ACC112 (cell line): ENCODE measurements at regions not wholly inside any gene's neighbourhood (a gene's known extent, or its start where the extent isn't known, plus 50 kb on each side); places are given as distances from the start of the nearest gene placed in this dataset.
"Not testable (repeated sequence)": the region's sequence is repeated elsewhere in the genome, so short reads cannot be mapped to it uniquely, and the experiment has no call there.

Experiments used
- H2AFZ ChIP-seq: fragments of 200-600 bp; sonication (generic); one replicate; pipeline ENCODE4 v1.6.0; 2017; ENCODE audit warnings: antibody characterized with exemption, low read length; ENCODE audit not compliant: unreplicated experiment
- H3K27ac ChIP-seq: fragments of 200-600 bp; sonication (generic); 2 replicates; pipeline ENCODE4 v1.5.1; 2014; ENCODE audit warnings: low read depth, mild to moderate bottlenecking, antibody characterized with exemption, low read length, moderate library complexity
- H3K27me3 ChIP-seq: fragments of 200-600 bp; sonication (generic); 2 replicates; pipeline ENCODE4 v1.6.1; 2014; ENCODE audit warnings: mild to moderate bottlenecking, antibody characterized with exemption, low read length, moderate library complexity, mixed read lengths; ENCODE audit not compliant: insufficient read depth
- H3K36me3 ChIP-seq: fragments of 200-600 bp; sonication (generic); 2 replicates; pipeline ENCODE4 v1.6.1; 2016; ENCODE audit warnings: mild to moderate bottlenecking, antibody characterized with exemption, low read length, moderate library complexity, mixed read lengths; ENCODE audit not compliant: insufficient read depth
- H3K4me1 ChIP-seq: fragments of 200-600 bp; sonication (generic); one replicate; pipeline ENCODE4 v1.6.1; 2016; ENCODE audit warnings: low read length, mixed read lengths; ENCODE audit not compliant: insufficient read depth, unreplicated experiment, control insufficient read depth
- H3K4me3 ChIP-seq: fragments of 200-600 bp; sonication (generic); 2 replicates; pipeline ENCODE4 v1.5.1; 2014; ENCODE audit warnings: mild to moderate bottlenecking, low read depth, low read length
- H3K79me2 ChIP-seq: fragments of 200-600 bp; sonication (generic); one replicate; pipeline ENCODE4 v1.6.0; 2016; ENCODE audit warnings: low read length; ENCODE audit not compliant: control insufficient read depth, unreplicated experiment, insufficient read depth

- Histone ChIP-seq H3K4me3 (no peak overlapping the region), H3K36me3 (no peaks in the 10 kb centered on the region), H3K27ac (no peak overlapping the region), H3K27me3 (no peaks in the 10 kb centered on the region), H2AFZ (no peak overlapping the region), H3K79me2 (no peaks in the 10 kb centered on the region), H3K4me1 (no peaks in the 10 kb centered on the region)
Observed at GRCh38 chr3:162586591-162586990, 1090.0 kb downstream of the OTOL1 start.

- H3K27me3 ChIP-seq = no peaks in the 10 kb centered on the region
- no peak overlapping the region for H3K27ac ChIP-seq
- no peak overlapping the region for H3K4me3 ChIP-seq
- no peaks in the 10 kb centered on the region for H3K36me3 ChIP-seq
- H3K4me1 ChIP-seq = no peaks in the 10 kb centered on the region
- no peak overlapping the region for H2AFZ ChIP-seq
- H3K79me2 ChIP-seq = no peaks in the 10 kb centered on the region
Observed at GRCh38 chr3:162597226-162597625, 1100.6 kb downstream of the OTOL1 start.

GRCh38 chr3:162598500-162598899 is 1101.9 kb downstream of the OTOL1 start:
- not testable (repeated sequence) for H2AFZ ChIP-seq, H3K27ac ChIP-seq, H3K27me3 ChIP-seq, H3K36me3 ChIP-seq, H3K4me1 ChIP-seq, H3K4me3 ChIP-seq, H3K79me2 ChIP-seq

GRCh38 chr3:162599742-162600141 is 1103.1 kb downstream of the OTOL1 start:
- not testable (repeated sequence) for H3K79me2 ChIP-seq, H3K4me3 ChIP-seq, H3K36me3 ChIP-seq, H3K4me1 ChIP-seq, H3K27ac ChIP-seq, H2AFZ ChIP-seq, H3K27me3 ChIP-seq

- no peak overlapping the region for H2AFZ ChIP-seq
- no peak overlapping the region for H3K4me3 ChIP-seq
- H3K36me3 ChIP-seq = no peaks in the 10 kb centered on the region
- no peaks in the 10 kb centered on the region for H3K4me1 ChIP-seq
- H3K27ac ChIP-seq = no peak overlapping the region
- no peaks in the 10 kb centered on the region for H3K79me2 ChIP-seq
- H3K27me3 ChIP-seq = no peaks in the 10 kb centered on the region
Observed at GRCh38 chr3:162601101-162601670, 1104.6 kb downstream of the OTOL1 start.

- H3K36me3 ChIP-seq = no peaks in the 10 kb centered on the region
Observed at GRCh38 chr3:162602619-162603018, 1106.0 kb downstream of the OTOL1 start.

GRCh38 chr3:162605651-162606204 is 1109.1 kb downstream of the OTOL1 start:
- Histone ChIP-seq H3K4me1 (no peaks in the 10 kb centered on the region), H3K36me3 (no peaks in the 10 kb centered on the region), H3K27me3 (no peaks in the 10 kb centered on the region), H3K4me3 (no peak overlapping the region), H2AFZ (no peak overlapping the region), H3K27ac (no peak overlapping the region), H3K79me2 (no peaks in the 10 kb centered on the region)

More at GRCh38 chr3:162602619-162603018, 1106.0 kb downstream of the OTOL1 start:
- Histone ChIP-seq H3K79me2 (no peaks in the 10 kb centered on the region), H2AFZ (no peak overlapping the region), H3K4me1 (no peaks in the 10 kb centered on the region), H3K27ac (no peak overlapping the region), H3K27me3 (no peaks in the 10 kb centered on the region), H3K4me3 (no peak overlapping the region)

GRCh38 chr3:162610261-162610660 is 1113.7 kb downstream of the OTOL1 start:
- Histone ChIP-seq H3K27ac (no peak overlapping the region), H2AFZ (no peak overlapping the region), H3K79me2 (no peaks in the 10 kb centered on the region), H3K4me1 (no peaks in the 10 kb centered on the region), H3K4me3 (no peak overlapping the region), H3K36me3 (no peaks in the 10 kb centered on the region), H3K27me3 (no peaks in the 10 kb centered on the region)

GRCh38 chr3:162612991-162613390 is 1116.4 kb downstream of the OTOL1 start:
- Histone ChIP-seq H3K36me3 (no peaks in the 10 kb centered on the region), H2AFZ (no peak overlapping the region), H3K27me3 (no peaks in the 10 kb centered on the region)

GRCh38 chr3:162626172-162626571 is 1129.6 kb downstream of the OTOL1 start:
- no peak overlapping the region for H3K4me3 ChIP-seq
- H3K27me3 ChIP-seq = no peaks in the 10 kb centered on the region
- H3K4me1 ChIP-seq = no peaks in the 10 kb centered on the region
- no peaks in the 10 kb centered on the region for H3K79me2 ChIP-seq
- H3K27ac ChIP-seq = no peak overlapping the region
- H3K36me3 ChIP-seq = no peaks in the 10 kb centered on the region
- H2AFZ ChIP-seq = no peak overlapping the region

More at GRCh38 chr3:162612991-162613390, 1116.4 kb downstream of the OTOL1 start:
- H3K27ac ChIP-seq = no peak overlapping the region
- H3K4me3 ChIP-seq = no peak overlapping the region
- H3K79me2 ChIP-seq = no peaks in the 10 kb centered on the region
- H3K4me1 ChIP-seq = no peaks in the 10 kb centered on the region

GRCh38 chr3:162628531-162628930 is 1131.9 kb downstream of the OTOL1 start:
- Histone ChIP-seq H3K27me3 (no peaks in the 10 kb centered on the region), H3K79me2 (no peaks in the 10 kb centered on the region), H3K27ac (no peak overlapping the region), H2AFZ (no peak overlapping the region), H3K36me3 (no peaks in the 10 kb centered on the region), H3K4me3 (no peak overlapping the region), H3K4me1 (no peaks in the 10 kb centered on the region)
